Germinal center (tissue), 1 donor: ENCODE measurements at regions not wholly inside any gene's neighbourhood (a gene's known extent, or its start where the extent isn't known, plus 50 kb on each side); places are given as distances from the start of the nearest gene placed in this dataset.
A peak's percentile ranks its signal among the peaks of the same experiment; 100 is the strongest.

Experiments
- DNase-seq: peaks from one replicate; pipeline ENCODE4 v3.0.0; 2012; ENCODE audit warnings: mixed read lengths, low spot score

DNA sequence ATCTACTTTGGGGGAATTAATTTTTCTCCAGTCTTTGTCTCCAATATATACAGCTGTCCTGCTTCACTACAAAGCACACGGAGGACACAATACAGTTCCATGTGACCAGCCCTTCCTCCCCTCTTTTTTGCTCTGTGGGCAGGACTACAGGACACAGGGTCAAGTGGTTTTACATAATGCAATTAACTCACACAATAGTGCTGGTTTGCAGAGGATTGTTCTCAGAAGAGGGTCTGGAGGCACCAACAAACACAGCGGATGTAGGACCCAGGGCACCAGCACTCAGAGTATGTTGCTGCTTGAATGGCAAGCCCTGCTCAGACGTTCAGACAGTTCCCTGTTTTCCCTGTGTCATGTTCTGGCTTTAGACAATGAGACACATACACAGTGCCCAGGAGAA is 52.0 kb upstream of the NPTX2 start:
- no peak for DNase-seq

DNA sequence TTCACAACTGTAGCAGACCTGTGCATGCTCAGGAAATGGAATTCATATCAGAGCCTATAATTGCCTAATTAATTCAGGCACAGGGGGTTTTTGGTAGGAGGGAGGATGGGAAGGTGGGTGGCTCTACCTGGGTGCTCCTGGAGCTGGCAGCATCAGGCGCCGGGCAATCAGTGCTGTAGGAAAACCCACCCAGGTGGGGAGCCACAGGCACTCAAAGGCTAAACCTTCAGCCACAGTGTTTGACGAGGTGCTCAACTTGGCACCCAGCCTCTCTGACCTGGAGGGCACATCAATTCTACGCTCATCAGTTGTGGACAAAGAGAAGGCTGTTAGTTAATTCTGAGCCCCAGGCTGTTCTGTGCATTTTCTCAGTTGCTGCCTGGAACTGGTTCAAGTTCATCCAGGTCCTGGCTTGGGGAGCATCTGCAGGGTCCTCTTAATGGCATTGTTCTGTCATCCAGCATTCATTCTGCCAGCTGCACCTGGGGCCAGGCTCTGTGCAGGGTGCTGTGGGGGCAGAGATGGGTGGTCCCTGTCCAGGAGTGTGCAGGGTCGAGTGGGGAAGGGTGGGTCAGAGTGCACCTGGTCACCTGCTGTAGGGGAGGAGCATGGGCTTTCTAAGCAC is 54.1 kb upstream of the NPTX2 start:
- no peak for DNase-seq

DNA sequence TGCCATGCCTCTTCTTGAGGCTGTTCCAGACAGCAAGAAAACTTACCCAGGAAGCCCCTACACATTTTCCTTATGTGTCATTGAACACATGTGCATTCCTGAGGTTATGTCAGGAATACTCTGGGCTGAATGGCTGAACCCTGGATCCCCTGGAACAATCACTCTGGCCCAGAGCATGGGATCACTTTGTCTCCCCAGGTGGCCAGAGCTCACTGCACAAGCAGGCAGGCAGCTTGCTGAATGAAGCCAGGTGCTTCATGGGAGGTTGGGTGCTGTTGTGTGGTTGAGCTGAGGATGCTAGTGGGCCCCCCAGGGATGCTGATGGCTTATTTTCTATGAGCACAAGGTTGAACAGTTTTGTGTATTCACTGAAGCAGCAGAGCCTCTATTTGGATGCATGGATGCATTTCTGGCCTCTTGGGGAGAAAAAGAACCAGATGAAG is 54.7 kb upstream of the NPTX2 start:
- no peak for DNase-seq

DNA sequence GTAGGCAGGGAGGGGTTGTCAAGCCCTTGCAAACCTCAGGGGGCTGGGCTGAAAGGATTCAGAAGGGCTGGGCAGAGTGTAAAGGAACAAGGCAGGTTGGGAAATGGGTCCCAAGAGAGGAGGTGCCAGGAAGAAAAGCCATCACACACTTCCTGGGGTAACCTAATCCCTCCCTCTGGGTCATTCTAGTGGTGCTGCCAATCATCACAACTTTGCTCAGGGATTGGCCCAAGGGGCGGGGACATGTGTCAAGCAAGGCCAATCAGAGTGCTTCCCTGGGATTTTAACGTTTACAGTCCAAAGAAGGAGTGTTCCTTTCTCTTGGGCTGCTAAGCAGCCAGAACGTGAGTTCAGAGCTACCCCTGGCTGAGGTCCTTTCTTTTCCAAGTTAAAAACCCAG is 57.1 kb upstream of the NPTX2 start:
- DNase-seq = no peak

DNA sequence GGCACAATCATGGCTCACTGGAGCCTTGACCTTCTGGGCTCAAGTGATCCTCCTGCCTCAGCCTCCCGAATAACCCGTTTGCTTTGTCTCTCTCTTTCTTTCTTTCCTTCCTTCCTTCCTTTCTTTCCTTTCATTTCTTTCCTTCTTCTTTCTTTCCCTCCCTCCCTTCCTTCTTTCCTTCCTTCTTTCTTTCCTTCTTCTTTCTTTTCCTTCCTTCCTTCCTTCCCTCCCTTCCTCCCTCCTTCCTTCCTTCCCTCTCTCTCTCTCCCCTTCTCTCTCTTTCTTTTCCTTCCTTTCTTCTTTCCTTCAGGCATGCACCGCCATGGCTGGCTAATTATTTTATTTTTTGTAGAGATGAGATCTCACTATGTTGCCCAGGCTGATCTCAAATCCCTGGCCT is 57.9 kb upstream of the NPTX2 start:
- no peak for DNase-seq

DNA sequence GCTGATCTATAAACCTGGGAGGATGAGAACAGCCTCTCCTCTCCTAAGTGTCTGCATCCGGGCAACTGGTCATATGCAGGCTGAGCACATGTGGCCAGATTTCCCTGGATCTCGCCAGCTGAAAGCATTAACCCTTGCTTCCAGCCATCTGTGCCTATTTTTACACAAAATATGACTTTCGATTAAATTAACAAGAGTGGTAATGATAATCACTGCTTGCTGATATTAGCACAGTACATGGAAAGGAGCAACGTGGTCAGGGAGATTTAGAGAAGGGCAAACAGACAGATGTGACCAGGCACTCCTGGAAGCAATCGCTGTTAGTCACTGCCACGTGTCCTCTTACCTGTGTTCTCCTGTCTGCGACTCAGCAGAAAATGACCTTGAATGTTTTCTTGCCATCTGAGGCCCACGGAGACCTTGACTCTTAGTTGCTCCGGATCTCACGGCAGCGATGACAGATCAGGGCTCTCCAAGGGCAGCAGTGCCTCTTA is 59.5 kb upstream of the NPTX2 start:
- no peak for DNase-seq

DNA sequence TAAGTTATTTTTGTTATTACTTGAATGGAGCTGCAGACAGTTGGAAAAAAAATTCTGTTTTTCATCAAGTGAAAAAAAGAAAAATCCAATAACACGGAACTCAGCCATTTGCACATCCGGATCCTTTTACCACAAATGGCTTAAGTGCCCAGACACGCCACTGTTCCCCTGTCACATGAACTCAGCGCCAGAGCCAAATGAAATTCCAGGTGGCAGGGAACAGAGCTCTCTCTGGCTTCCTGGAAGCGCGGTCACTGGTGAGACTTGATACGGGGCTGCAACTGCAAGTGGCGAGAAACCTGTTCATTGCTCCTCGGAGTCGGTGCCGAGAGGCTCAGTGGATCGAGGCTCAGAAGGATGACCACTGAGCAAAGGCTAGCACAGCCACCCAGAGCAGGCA is 60.8 kb upstream of the NPTX2 start:
- no peak for DNase-seq

DNA sequence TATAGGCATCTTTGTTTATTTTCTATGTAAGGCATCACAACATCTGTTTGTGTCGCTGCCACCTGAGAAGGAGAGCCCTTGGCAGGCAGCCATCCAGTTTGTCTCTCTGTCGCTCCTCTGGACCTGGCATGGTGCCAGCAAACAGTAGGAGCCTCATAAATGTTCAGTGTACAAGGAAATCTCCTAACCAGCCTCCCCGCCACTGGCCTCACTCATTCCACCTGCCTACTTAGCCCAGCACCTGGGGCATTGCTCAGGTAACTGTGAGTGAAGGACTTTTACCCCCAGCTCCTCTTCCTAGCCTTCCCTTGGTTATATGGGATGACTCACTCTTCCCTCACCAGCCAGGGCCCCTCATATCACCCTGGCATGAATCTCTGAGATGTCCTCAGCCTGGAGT is 61.7 kb upstream of the NPTX2 start:
- no peak for DNase-seq

DNA sequence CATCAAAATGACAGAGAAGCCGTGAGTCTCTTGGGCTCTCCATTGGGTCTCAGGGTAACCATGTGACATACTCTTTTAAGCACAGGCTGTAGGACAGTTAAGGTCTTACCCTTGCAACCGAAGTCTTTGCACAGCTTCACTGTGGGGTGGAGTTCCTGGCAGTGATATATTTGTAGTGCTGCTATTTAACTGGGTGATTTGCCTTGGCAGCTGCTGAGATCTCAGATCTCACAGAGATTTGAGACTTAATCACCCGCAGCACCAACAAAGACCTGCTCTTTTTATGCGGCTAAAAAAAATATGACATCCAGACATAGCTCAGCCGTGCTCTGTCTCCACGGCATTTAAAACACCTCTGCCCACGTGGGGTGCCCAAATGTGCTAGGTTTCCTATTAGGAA is 63.4 kb upstream of the NPTX2 start:
- no peak for DNase-seq

DNA sequence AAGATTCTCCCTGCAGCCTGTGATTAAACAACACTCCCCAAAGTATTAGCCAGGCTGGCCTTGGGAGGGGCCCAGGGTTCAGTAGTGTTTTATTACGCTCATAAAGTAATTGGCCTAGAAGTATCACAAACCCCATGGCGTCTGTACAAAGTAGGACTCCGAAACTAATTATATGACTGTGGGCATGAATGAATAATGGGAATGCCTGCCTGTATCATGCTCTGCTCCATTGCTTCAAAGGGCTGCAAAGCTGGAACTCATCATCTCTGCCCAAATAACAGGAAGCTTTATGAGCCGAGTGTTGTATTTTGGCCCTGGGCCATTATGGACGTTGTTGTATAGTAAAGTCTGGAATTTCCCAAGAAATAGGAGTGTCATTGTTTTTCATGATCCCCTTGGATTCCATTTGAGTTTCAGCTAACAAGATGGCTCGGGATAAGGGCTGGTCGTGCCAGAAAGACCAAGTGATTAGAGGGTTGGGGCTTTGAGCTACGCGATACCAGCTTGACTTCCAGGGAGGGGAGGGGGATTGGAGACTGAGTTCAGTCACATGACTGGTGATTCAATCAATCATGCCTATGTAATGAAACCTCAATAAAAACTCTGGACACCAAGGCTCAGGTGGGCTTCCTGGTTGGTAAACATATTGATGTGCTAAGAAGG is 65.3 kb upstream of the NPTX2 start:
- no peak for DNase-seq

DNA sequence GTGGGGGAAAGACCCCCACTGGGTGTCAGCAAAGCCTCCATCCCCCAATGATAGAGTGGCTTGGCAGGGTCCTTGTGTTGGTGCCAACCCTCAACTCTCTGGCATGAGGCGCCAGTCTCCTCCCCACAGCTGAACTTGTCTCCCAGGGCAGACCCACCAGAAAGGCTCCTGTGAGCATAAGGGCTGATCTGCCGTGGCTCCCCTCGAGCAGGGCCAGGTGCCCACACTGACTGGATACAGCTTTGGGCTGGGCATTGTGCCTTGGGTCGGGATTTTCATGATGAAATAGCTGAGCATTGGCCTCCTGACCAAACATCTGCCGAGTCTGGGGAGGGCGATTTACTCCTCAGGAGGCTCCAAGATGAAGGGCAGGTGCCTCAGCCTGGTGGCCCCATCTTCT is 68.1 kb upstream of the NPTX2 start:
- no peak for DNase-seq

DNA sequence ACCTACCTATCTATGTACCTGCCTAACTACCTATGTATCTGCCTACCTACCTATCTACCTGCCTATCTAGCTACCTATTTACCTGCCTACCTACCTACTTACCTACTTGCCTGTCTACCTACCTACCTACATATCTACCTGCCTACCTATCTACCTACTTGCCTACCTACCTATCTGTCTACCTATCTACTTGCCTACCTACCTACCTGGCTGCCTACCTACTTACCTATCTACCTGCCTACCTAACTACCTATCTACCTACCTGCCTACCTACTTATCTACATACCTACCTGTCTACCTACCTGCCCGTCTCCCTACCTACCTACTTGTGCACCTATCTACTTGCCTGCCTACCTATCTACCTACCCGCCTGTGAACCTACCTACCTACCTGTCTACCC is 68.7 kb upstream of the NPTX2 start:
- DNase-seq = no peak

DNA sequence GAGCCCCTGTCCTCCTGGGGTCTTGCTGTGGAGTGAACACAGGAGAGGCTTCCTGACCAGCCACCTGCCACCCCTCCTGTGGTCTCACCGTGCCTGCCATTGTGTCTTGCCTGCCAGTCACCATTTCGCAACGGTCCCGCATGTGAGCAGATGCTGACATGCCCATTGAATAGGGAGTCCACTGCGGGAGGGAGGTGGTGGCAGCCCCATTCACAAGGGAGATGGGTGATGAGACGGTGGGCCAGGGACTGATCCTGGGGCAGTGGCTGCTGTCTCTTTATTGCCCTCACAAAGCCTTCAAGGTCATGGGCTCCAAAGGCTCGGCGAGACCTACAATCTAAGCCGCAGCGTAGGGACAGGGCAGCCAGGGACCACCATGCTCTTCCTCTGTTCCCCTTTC is 76.0 kb upstream of the NPTX2 start:
- DNase-seq = no peak

DNA sequence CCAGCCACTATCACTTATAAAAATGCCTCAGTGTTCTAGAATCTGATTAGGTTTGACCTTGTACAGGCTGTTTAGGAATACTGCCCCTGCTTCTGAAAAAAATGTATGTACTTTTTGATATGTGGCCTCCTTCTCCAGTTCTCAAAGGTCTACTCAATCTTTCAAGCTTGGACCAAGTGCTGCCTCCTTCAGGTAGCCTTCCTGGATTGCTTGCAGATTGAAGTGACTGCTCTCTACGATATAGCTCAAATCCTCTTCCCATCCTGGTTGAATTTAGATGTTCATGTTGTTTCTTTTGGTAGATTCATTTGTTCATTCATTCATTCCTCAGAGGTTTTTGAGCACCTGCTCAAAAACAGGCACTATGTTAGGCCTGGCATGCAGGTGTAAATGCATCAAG is 77.2 kb upstream of the NPTX2 start:
- DNase-seq = no peak

DNA sequence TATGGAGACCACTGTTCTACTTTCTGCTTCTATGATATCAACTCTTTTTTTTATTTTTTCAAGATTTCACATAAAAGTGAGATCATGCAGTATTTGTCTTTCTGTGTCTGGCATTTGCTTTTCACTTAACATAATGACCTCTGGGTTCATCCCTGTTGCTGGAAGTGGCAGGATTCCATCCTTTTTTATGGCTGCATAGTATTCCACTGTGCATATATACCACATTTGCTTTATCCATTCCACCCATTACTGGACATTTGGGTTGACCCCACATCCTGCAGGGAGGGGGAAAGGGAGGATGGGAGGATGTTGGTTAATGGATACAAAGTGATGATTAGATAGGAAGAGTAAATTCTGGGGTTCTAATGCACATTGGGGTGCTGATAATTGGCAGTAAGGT is 80.3 kb upstream of the NPTX2 start:
- no peak for DNase-seq

DNA sequence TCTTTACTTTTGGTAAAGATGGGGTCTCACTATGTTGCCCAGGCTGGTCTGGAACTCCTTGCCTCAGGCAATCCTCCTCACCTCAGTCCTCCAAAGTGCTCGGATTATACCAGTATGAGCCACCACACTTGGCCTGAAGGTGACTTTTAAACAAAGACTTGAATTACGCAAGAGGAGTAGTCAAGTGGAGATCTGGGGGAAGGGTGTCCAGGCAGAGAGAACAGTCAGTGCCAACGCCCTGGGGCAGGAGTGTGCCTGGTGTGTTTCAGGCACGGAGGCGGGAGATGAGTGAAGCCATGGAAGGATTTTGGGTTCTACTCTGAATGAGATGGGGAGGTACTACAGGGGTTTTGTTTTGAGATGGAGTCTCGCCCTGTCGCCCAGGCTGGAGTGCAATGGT is 82.6 kb upstream of the NPTX2 start:
- no peak for DNase-seq

DNA sequence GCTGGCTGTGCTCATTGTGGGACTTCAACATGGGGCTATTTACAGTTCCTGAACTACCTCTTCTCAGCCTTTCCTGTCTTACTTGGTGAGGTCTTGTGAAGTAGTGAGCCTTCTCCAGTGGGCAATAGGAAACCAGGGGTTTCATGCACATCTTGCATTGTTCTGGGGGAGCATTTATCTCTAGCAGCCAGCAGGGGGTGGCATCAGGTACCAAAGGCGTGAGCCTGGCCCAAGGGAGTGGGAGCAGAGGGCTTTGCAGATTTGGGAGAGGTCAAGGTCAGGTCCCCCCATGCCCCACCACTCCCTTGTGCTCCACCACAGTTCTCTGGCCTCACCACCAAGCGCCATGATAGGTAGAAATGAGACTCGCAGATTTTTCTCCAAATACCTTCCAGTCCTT is 85.4 kb upstream of the NPTX2 start:
- peak; percentile 27 for DNase-seq

DNA sequence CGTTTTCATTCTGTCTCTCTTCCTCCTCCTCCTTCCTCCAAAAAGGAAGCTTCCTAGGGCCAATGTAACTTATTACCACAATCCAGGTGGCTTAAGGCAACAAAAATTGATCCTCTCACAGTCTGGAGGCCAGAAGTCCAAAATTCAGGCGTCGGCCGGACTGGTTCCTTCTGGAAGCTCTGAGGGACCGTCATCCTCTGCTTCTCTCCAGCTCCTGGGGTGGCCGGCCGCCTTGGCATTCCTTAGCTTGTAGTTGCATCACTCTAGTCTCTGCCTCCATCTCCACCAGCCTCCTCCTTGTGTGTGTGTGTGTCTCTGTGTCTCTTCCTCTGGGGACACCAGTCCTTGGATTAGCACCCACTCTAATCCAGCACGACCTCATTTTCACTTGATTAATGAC is 89.0 kb upstream of the NPTX2 start:
- DNase-seq = no peak

DNA sequence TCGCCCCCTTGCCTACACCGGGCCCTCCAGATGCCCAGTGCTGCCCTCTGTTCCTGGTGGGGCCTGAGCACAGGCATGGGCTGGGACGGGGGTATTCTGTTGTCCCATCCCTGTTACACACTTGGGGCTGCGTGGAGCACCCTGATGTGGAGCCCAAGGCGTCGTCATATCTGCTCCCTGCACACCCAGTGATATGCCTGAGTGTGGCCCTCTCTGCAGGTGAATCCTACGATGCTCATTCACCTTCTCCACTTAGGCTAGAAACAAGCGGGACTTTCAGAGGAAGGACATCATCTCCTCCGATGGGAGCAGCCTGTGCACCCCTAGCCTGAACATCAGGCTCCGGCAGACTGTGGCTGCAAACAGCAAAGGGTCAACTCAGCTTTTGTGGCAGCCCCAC is 91.0 kb upstream of the NPTX2 start:
- no peak for DNase-seq

DNA sequence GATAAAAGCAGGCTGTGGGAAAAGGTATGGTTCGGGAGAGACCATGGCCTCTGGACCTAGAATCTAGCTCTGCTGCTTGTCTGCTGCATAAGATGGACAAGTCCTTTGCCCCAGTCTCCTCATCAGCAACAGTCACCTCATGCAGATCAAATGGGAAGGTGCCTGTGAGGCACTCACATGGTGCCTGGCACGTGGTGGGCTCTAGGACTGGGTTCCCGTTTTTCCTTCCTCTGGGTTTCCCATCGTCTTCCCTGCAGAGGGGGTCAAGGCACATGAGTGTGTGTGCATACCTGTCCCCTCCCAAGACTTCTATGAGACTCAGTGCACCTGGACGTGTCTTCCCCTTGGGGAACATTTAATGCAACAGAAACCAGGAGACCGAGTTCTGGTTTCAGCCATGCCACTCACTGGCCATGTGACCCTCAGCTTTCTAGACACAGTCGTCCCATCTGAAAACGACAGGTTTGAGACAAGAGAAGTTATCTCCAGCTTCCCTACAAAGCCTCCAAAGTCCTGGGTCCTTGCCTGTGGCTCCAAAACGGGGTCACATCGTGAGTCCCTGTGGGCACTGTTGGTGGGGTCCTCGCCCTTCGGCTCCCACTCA is 95.9 kb upstream of the NPTX2 start:
- DNase-seq = no peak

DNA sequence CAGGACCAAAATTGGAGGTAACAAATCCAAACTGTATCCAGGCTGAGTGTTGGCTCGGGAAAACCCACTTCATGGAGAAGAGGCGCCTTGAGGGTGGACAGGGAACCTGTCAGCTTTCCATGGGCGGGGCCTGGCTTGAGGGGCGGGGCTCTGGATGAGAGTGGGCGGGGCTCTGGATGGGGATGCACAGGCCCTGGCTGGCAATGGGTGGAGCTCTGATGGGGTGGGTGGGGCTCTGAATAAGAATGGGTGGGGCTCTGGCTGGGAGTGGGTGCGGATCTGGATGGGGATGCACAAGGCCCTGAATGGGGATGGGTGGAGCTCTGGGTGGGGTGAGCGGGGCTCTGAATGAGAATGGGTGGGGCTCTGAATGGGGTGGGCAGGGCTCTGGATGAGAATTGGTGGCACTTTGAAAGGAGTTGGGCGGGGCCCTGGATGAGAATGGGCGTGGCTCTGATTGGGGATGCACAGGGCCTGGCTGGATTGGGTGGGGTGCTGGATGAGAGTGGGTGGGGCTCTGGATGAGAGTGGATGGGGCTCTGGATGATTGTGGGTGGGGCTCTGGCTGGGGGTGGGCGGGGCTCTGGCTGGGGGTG is 96.6 kb upstream of the NPTX2 start:
- DNase-seq = no peak

DNA sequence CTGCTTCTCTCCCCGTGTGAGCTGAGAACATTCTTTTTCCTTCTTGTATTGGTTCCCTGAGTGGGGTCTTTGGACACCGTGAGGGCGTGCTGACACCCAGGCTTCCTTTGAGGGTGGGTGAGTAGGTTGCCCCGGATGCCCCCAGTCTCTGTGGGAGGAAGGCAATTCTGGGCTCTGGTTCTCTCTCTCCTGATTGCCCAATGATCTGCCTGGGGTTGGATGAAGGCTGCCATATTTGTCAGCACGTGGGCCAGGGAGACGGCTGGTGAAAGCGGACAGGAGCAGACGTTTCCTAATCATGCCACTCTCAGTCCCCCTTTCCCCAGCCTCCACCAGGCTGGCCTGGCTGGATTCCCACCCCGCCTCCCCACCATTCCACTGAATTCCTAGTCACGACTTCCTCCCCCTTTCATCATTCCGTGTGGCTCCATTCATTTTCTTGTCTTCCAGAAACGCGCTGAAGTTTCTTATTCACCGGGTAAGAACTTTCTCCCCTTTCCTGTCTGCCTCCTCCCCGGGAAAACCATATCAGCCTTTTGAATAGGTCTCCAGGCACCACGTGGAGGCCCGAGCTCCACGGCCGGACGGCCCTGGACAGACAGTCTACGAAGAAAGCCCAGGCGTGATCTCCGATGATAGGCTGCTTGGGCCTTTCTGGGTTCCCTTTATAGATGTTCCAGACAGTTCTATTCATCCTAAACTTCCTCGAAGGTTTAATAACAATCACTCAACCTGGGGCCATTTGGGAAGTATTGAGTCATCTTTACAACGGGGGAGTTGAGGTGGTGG is 98.7 kb upstream of the NPTX2 start:
- DNase-seq = no peak

DNA sequence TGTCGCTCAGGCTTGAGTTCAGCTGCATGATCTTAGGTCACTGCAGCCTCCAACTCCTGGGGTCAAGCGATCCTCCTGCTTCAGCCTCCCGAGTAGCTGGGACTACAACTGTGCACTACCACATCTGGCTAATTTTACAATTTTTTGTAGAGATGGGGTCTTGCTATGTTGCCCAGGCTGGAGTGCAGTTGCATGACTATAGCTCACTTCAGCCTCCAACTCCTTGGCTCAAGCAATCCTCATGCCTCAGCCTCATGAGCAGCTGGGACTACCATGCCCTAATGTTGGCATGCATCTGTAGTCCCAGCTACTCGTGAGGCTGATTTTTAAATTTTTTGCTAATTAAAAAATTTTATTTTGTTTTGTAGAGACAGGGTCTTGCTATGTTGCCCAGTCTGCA is 101.9 kb upstream of the NPTX2 start:
- DNase-seq = no peak
